Activated CD4-positive, alpha-beta T cell treated with anti-CD3 and anti-CD28 coated beads, Interleukin-2, amount 50 U/mL, for 1 hour (primary cell): ENCODE measurements at regions not wholly inside any gene's neighbourhood (a gene's known extent, or its start where the extent isn't known, plus 50 kb on each side); places are given as distances from the start of the nearest gene placed in this dataset.
"Not testable (repeated sequence)": the region's sequence is repeated elsewhere in the genome, so short reads cannot be mapped to it uniquely, and the experiment has no call there.

Experiments
- DNase-seq: peaks from one replicate; pipeline ENCODE4 v3.0.0-alpha.2; 2020

- DNase-seq: no peak
Measured at GRCh38 chr10:100642295-100642994, 102.9 kb upstream of the PAX2 start.

- no peak for DNase-seq
Measured at GRCh38 chr10:100645091-100645490, 100.3 kb upstream of the PAX2 start.

GRCh38 chr10:100645613-100646392, 99.6 kb upstream of the PAX2 start:
- no peak for DNase-seq

- no peak for DNase-seq
Measured at GRCh38 chr10:100647928-100648327, 97.5 kb upstream of the PAX2 start.

GRCh38 chr10:100650693-100651092, 94.7 kb upstream of the PAX2 start:
- DNase-seq: no peak

GRCh38 chr10:100651099-100651498, 94.3 kb upstream of the PAX2 start:
- not testable (repeated sequence) for DNase-seq

GRCh38 chr10:100651916-100652315, 93.5 kb upstream of the PAX2 start:
- DNase-seq: no peak

- DNase-seq: no peak
Measured at GRCh38 chr10:100652406-100653135, 92.8 kb upstream of the PAX2 start.

GRCh38 chr10:100653238-100653956, 92.0 kb upstream of the PAX2 start:
- DNase-seq: no peak

- DNase-seq: peak; percentile 22
Measured at GRCh38 chr10:100653957-100654781, 91.2 kb upstream of the PAX2 start.

- DNase-seq: peak; percentile 10
Measured at GRCh38 chr10:100654782-100655325, 90.5 kb upstream of the PAX2 start.

GRCh38 chr10:100655326-100655759, 90.0 kb upstream of the PAX2 start:
- no peak for DNase-seq

GRCh38 chr10:100655760-100656421, 89.5 kb upstream of the PAX2 start:
- DNase-seq: no peak

- no peak for DNase-seq
Measured at GRCh38 chr10:100656454-100656853, 88.9 kb upstream of the PAX2 start.

GRCh38 chr10:100658269-100658668, 87.1 kb upstream of the PAX2 start:
- no peak for DNase-seq

GRCh38 chr10:100659361-100660098, 85.9 kb upstream of the PAX2 start:
- DNase-seq: no peak

- no peak for DNase-seq
Measured at GRCh38 chr10:100660365-100660764, 85.0 kb upstream of the PAX2 start.

GRCh38 chr10:100660945-100661344, 84.4 kb upstream of the PAX2 start:
- no peak for DNase-seq

- DNase-seq: no peak
Measured at GRCh38 chr10:100661520-100661919, 83.9 kb upstream of the PAX2 start.

- DNase-seq: no peak
Measured at GRCh38 chr10:100662067-100662466, 83.3 kb upstream of the PAX2 start.
